Endothelial cell of umbilical vein (primary cell): ENCODE measurements at regions not wholly inside any gene's neighbourhood (a gene's known extent, or its start where the extent isn't known, plus 50 kb on each side); places are given as distances from the start of the nearest gene placed in this dataset.

Experiments
- BruUV-seq: library from RNA; stranded (reverse); fragments of 400-500 nt; replicated peaks from 2 replicates; lab custom pipeline; 2021; lab: Mats Ljungman, UMichigan
- CTCF ChIA-PET: fragments of 300-600, 350-600 bp; sonication (Branson Sonifier 250); formaldehyde crosslinking; loops from one replicate; lab custom pipeline; 2021; ENCODE audit warnings: antibody characterized with exemption, inconsistent platforms; lab: Charles Lee
- POLR2A ChIA-PET: fragments of 300-600, 350-600 bp; sonication (Branson Sonifier 250); formaldehyde crosslinking; loops from one replicate; lab custom pipeline; 2021; ENCODE audit warnings: antibody characterized with exemption, inconsistent platforms; lab: Charles Lee
- DNase-seq: peaks from one replicate; pipeline ENCODE4 v3.0.0-alpha.2; 2011; ENCODE audit warnings: low read depth, low spot score
- FAIRE-seq: peaks from 2 replicates; lab custom pipeline; 2011; peaks lifted over from hg19 to GRCh38; lab: Jason Lieb, UNC
- H2AFZ ChIP-seq: 2 replicates; pipeline ENCODE4 v1.6.0; 2012; ENCODE audit warnings: low read depth, low read length, control low read depth, inconsistent platforms
- H3K27ac ChIP-seq: 2 replicates; pipeline ENCODE4 v1.5.1; 2011; ENCODE audit warnings: low read depth, mild to moderate bottlenecking, control low read depth, low read length, moderate library complexity; ENCODE audit not compliant: insufficient read depth
- H3K27me3 ChIP-seq, 2 experiments: 2 replicates each; pipeline versions ENCODE4 v1.6.0 to v1.6.1; 2011; ENCODE audit warnings: low read length in 2 of 2, mixed read lengths in 1 of 2; ENCODE audit not compliant: control insufficient read depth in 2 of 2, insufficient read depth in 2 of 2
- H3K36me3 ChIP-seq, 2 experiments: 2 replicates in 1 of 2; 3 replicates in 1 of 2; pipeline ENCODE4 v1.5.1; 2011; ENCODE audit warnings: low read length in 2 of 2, mild to moderate bottlenecking in 1 of 2, moderate library complexity in 1 of 2; ENCODE audit not compliant: control insufficient read depth in 2 of 2, insufficient read depth in 2 of 2; ENCODE audit errors: extremely low read depth in 1 of 2
- H3K4me1 ChIP-seq: 3 replicates; pipeline ENCODE4 v1.5.1; 2011; ENCODE audit warnings: mild to moderate bottlenecking, low read length; ENCODE audit not compliant: control insufficient read depth, insufficient read depth; ENCODE audit errors: extremely low read depth
- H3K4me2 ChIP-seq: 2 replicates; pipeline ENCODE4 v1.6.1; 2011; ENCODE audit warnings: low read length, control low read depth, mixed read lengths; ENCODE audit not compliant: insufficient read depth
- H3K4me3 ChIP-seq, 3 experiments: fragments of 200-600 bp in 1 of 3; sonication (generic), shearing (Covaris generic) in 1 of 3; replicated peaks in 1 of 3; 2 replicates each; pipeline ENCODE4 v1.5.1; 2011 to 2016; ENCODE audit warnings: control low read depth in 3 of 3, low read length in 3 of 3, mild to moderate bottlenecking in 2 of 3, inconsistent platforms in 1 of 3, low read depth in 1 of 3, moderate library complexity in 1 of 3; ENCODE audit not compliant: insufficient read depth in 1 of 3
- H3K79me2 ChIP-seq: 2 replicates; pipeline ENCODE4 v1.6.0; 2012; ENCODE audit warnings: low read length, inconsistent platforms; ENCODE audit not compliant: control insufficient read depth, insufficient read depth
- H3K9ac ChIP-seq: replicated peaks from 2 replicates; pipeline ENCODE3; 2011; ENCODE audit warnings: low read length, control low read depth; ENCODE audit not compliant: insufficient read depth; ENCODE audit errors: extremely low read depth
- H3K9me1 ChIP-seq: replicated peaks from 3 replicates; pipeline ENCODE4 v1.6.0; 2011; ENCODE audit warnings: mild to moderate bottlenecking, low read length; ENCODE audit not compliant: control insufficient read depth, insufficient read depth; ENCODE audit errors: extremely low read depth
- H3K9me3 ChIP-seq: replicated peaks from 2 replicates; pipeline ENCODE4 v1.5.1; 2012; ENCODE audit warnings: low read length, inconsistent platforms; ENCODE audit not compliant: control insufficient read depth, insufficient read depth
- H4K20me1 ChIP-seq: replicated peaks from 2 replicates; pipeline ENCODE3; 2011; ENCODE audit warnings: mild to moderate bottlenecking, low read length; ENCODE audit not compliant: control insufficient read depth, insufficient read depth; ENCODE audit errors: extremely low read depth
- CTCF ChIP-seq, 2 donors: IDR thresholded peaks; 1 replicate in 1 of 2; 2 replicates in 1 of 2; pipeline ENCODE4 v1.5.1; 2011; ENCODE audit warnings: low read length in 2 of 2, mild to moderate bottlenecking in 2 of 2, moderate library complexity in 2 of 2, control low read depth in 1 of 2, inconsistent platforms in 1 of 2, low read depth in 1 of 2; ENCODE audit not compliant: insufficient read depth in 1 of 2; ENCODE audit errors: extremely low read depth in 1 of 2
- EZH2 ChIP-seq: IDR thresholded peaks from 2 replicates; pipeline ENCODE4 v1.6.1; 2012; ENCODE audit warnings: borderline replicate concordance, low read depth, mild to moderate bottlenecking, moderate library complexity, low read length, inconsistent platforms; ENCODE audit not compliant: severe bottlenecking
- FOS ChIP-seq: IDR thresholded peaks from 2 replicates; pipeline ENCODE4 v1.6.1; 2011; ENCODE audit warnings: mild to moderate bottlenecking, low read length, moderate library complexity, borderline replicate concordance; ENCODE audit not compliant: insufficient read depth
- GATA2 ChIP-seq: IDR thresholded peaks from 2 replicates; pipeline ENCODE4 v1.7.0; 2011; ENCODE audit warnings: low read depth, mild to moderate bottlenecking, moderate library complexity, mixed read lengths, low read length; ENCODE audit not compliant: insufficient read length, insufficient read depth
- JUN ChIP-seq: IDR thresholded peaks from 2 replicates; pipeline ENCODE4 v1.6.1; 2011; ENCODE audit warnings: borderline replicate concordance, low read depth; ENCODE audit not compliant: insufficient read length, insufficient read depth
- MAX ChIP-seq: IDR thresholded peaks from 2 replicates; pipeline ENCODE4 v1.6.1; 2011; ENCODE audit not compliant: insufficient read depth, insufficient read length
- MYC ChIP-seq: IDR thresholded peaks from one replicate; pipeline ENCODE4 v1.6.1; 2011; ENCODE audit warnings: mild to moderate bottlenecking, low read depth, low read length
- POLR2A ChIP-seq: IDR thresholded peaks from 2 replicates; pipeline ENCODE4 v1.6.1; 2012; ENCODE audit warnings: low read depth, mild to moderate bottlenecking, control low read depth, low read length
- POLR2AphosphoS5 ChIP-seq: IDR thresholded peaks from 2 replicates; pipeline ENCODE4 v1.6.1; 2012; ENCODE audit warnings: low read depth, mild to moderate bottlenecking, control low read depth, low read length, moderate library complexity; ENCODE audit not compliant: insufficient read depth
- dilution Hi-C: fragments of 300-500 bp; cut with MboI; formaldehyde crosslinking; loops from one replicate; pipeline ENCODE4 v1.15.0; 2019; ENCODE audit warnings: low sequenced_read_pairs; ENCODE audit not compliant: extremely low pct_ligation_motif_present
- intact Hi-C: fragments of 100-400 bp; cut with micrococcal nuclease; formaldehyde crosslinking; loops from one replicate; pipeline ENCODE4 v1.10.0; 2022

GRCh38 chr12:98162906-98163678 is 352.3 kb upstream of the TMPO start:
- Histone ChIP-seq H2AFZ (no peak overlapping the region), H3K9me3 (no peaks in the 10 kb centered on the region), H3K27ac (no peak overlapping the region), H3K4me3 (no peak overlapping the region), H4K20me1 (no peaks in the 10 kb centered on the region), H3K36me3 (no peaks in the 10 kb centered on the region), H3K4me1 (no peaks in the 10 kb centered on the region), H3K27me3 (peaks cover 0 to 4% of the 10 kb centered on the region in 2 experiments), H3K9me1 (no peaks in the 10 kb centered on the region), H3K4me2 (no peak overlapping the region), H3K9ac (no peak overlapping the region), H3K79me2 (no peaks in the 10 kb centered on the region)
- TF ChIP-seq GATA2 (no peak), POLR2AphosphoS5 (no peak), FOS (no peak), JUN (no peak), CTCF (IDR thresholded peaks at IDR 0.05; ENCODE audit: extremely low read depth in 1 of 2, insufficient read depth in 1 of 2, low read depth in 1 of 2, low read length in 2 of 2) (no peak), POLR2A (no peak), MYC (no peak), EZH2 (no peak), MAX (no peak)
- BruUV-seq = no TSS peak
- intact Hi-C loops = no loop called here
- no peak for DNase-seq
- ChIA-PET CTCF (interaction anchor here (1.0 kb wide), 1 partner anchor 9 kb away, joined by 3 read pairs; no protein-coding TSS in a partner anchor), POLR2A (interaction anchor here (0.6 kb wide), 1 partner anchor 404 kb away, joined by 5 read pairs; no protein-coding TSS in a partner anchor)
- FAIRE-seq = no peak
- dilution Hi-C loops = no loop called here
